ENCODE measurements at regions not wholly inside any gene's neighbourhood (a gene's known extent, or its start where the extent isn't known, plus 50 kb on each side); places are given as distances from the start of the nearest gene placed in this dataset.
"Not testable (repeated sequence)": the region's sequence is repeated elsewhere in the genome, so short reads cannot be mapped to it uniquely, and the experiment has no call there.

DNA sequence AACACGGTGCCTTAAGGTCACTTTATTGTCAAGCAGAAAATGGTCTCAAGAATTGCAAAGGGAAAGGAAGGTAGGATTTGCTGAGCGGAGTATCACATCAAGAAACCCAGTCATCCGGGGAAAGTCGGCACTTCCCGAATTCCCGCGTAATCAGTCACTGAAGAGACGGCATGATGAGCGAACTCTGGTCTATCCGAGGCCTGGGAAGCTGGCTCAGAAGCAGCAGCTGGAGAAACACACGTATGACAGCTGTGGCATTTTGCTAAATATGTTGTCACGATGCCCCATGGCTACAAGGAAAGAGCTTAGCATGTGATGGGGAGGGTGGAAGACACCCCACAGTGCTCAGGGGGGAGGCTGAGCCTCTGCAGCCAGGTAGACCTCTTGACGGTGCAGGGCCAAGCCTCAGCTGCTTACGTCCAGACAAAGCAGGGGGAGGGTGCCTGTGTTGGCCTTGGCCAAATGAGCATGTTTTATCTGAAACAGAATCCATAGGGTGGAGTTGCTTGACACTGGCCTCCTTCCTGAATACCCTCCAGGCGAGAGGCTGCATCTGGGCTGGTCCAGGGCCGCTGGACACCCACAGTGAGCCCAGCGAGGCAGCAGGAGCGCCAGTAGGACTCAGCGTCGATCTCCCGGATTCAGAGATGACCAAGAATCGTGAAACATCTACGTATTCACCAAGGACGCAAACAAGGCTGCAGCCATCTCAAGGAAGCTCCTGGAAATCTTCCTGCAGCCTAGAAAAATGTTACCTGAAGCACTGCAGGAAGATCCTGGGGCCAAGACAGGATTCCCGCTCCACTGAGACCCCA is 118.8 kb upstream of the AFDN start:
- DNase-seq (ENCODE audit: extremely low read depth in 1 of 2, low read depth in 1 of 2): no peak

DNA sequence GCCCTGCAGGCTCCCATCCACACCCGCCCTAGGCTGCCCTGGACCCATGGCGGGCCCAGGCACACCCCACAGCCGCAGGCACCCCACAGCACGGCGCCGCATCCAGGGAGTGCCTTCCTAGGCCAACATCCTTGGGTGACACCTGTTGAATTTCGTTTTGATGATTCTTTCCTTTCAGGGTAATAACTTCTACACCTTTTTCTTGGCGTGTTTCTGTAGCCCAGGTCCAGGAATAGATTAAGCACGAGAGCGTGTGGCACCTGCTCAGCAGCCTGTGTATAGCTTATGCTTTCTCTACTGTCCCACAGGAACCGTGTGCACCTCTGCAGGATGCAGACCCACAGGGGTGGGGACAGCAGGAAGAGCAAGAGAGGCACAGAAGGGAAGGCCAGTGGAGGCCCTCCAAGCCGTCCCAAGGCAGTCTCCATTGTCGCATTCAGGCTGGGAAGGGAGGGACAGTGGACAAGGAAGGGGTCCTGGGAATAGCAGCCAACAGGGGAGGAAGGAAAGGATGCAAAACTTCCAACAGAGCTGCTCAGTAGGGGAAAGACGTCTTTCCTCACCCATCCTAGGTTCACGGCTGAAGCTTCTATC is 118.1 kb upstream of the AFDN start:
- DNase-seq (ENCODE audit: extremely low read depth in 1 of 2, low read depth in 1 of 2): no peak

DNA sequence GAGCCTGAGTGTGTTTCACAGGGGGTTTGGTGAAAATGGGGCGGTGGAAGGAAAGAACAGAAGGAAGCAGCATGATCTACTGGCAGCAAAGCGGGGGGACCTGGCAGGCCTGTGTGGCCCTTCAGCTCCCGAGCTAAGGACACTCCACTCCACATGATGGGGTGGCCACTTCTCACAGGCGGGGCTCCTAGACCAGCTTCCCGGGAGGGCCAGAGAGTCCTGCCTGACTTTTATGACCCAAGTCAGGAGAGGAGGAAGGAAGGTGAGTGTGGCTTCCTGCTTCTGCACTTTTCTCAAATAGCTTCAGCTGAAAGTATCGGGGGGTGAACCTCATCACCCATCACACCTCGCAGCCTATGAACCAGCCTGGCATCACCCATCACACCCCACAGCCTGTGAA is 117.5 kb upstream of the AFDN start:
- DNase-seq (ENCODE audit: extremely low read depth in 1 of 2, low read depth in 1 of 2): no peak

DNA sequence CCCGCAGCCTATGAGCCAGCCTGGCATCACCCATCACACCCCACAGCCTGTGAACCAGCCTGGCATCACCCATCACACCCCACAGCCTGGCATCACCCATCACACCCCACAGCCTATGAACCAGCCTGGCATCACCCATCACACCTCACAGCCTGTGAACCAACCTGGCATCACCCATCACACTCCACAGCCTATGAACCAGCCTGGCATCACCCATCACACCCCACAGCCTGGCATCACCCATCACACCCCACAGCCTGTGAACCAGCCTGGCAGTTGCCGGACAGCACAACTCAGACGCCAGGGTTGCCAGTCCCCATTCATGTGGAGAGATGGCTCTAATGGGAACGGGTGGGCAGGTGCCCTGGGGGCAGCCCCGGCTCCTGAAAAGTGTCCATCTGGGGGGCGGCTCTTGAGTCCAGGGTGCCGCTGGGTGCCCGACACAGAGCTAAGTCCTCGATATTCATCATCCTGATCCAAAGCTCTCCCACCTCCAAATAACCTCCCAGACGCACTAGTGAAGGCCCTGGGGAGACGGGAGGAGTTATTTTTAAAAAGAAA is 116.9 kb upstream of the AFDN start:
- DNase-seq (ENCODE audit: extremely low read depth in 1 of 2, low read depth in 1 of 2): not testable (repeated sequence)

GRCh38 chr6:167710363-167710920 is 116.3 kb upstream of the AFDN start:
- DNase-seq (ENCODE audit: extremely low read depth in 1 of 2, low read depth in 1 of 2): no peak

GRCh38 chr6:167711211-167711610 is 115.5 kb upstream of the AFDN start:
- DNase-seq (ENCODE audit: extremely low read depth in 1 of 2, low read depth in 1 of 2): no peak

DNA sequence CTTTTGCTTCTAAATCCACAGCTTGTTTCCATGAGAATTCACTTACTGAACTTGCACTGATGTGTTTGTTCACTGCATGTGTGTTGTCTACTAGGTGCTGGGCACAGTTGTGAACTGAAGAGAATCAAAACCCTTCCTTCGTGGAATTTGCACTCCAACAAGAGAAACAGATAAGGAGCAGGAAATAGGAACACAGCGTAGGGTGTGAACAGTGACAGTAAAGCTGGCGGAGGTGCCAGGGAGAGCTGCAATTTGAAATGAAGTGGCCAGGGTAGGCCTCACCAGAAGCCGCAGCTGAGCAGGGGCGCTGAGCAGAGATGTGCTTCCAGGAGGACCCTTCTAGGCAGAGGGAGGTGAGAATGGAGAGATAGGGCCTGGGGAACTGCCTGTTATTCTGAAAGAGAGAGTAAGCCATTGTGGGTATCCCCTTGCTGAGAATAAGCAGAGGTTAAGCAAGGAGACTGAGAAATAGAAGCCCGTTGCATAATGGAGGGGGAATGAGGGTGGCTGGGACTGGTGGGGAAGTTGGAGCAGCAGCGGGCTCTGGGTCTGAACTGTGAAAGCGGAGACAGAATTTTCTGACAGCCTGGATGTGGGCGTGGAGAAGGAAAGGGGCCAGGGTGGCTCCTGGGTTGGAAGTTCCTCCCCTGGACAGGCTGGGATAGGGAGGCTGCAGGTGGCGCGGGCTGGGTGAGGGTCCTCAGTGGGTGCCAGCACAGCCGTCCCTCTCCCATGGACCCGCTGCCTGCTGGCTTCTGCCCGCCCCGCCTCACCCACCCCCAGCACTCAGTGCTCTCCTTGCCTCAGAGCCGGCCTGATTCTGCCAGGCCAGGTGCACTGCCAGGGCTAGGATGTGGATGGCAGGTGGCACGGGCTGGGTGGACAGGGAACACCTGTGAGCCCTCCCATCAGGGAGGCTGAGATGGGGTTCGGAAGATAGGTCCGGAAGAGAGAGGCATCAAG is 114.7 kb upstream of the AFDN start:
- no peak for DNase-seq (ENCODE audit: extremely low read depth in 1 of 2, low read depth in 1 of 2)

GRCh38 chr6:167712731-167713475 is 113.8 kb upstream of the AFDN start:
- no peak for DNase-seq (ENCODE audit: extremely low read depth in 1 of 2, low read depth in 1 of 2)

DNA sequence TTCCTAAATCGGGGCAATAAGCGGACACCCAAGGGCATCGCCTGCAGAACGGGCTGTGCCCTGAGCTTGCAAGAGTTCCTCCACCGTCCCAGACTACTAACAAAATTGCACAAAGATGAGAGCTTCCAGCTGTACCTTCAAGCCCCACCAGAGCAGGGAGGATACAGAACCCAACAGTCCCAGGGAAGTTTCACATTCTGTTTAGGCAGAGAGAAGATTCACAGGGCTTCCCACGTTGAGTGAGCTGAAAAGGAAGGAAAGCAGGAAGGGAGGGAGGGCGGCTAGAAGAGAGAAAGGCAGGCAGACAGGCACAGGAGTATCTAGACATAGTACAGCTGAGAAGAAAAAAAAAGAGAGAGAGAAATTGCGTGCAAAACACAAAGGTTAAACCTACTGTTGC is 112.6 kb upstream of the AFDN start:
- DNase-seq (ENCODE audit: extremely low read depth in 1 of 2, low read depth in 1 of 2): no peak

GRCh38 chr6:167717455-167717854 is 109.3 kb upstream of the AFDN start:
- DNase-seq (ENCODE audit: extremely low read depth in 1 of 2, low read depth in 1 of 2): no peak

GRCh38 chr6:167717867-167718266 is 108.8 kb upstream of the AFDN start:
- no peak for DNase-seq (ENCODE audit: extremely low read depth in 1 of 2, low read depth in 1 of 2)

DNA sequence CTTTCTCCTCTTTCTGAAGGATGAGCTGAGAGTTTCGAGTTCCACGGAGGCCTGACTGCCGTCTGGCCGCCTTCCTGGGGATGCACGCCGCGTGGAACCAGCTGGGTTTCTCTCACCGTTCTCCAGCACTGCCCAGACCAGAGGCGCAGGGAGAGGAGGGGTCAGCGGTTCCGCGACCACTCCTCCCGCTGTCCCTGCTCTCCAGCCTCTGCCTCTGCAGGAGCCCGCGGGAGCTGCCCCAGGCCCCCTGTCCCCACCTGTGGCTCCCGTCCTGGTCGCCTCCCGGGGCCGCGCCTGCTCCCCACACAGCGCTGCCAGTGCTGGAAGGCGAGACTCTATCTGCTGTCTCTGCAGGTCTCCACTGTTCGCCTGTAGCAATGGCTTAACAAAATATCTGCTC is 106.8 kb upstream of the AFDN start:
- no peak for DNase-seq (ENCODE audit: extremely low read depth in 1 of 2, low read depth in 1 of 2)

- DNase-seq (ENCODE audit: extremely low read depth in 1 of 2, low read depth in 1 of 2): no peak
These were observed 106.0 kb upstream of the AFDN start for GRCh38 chr6:167720456-167721285.

DNA sequence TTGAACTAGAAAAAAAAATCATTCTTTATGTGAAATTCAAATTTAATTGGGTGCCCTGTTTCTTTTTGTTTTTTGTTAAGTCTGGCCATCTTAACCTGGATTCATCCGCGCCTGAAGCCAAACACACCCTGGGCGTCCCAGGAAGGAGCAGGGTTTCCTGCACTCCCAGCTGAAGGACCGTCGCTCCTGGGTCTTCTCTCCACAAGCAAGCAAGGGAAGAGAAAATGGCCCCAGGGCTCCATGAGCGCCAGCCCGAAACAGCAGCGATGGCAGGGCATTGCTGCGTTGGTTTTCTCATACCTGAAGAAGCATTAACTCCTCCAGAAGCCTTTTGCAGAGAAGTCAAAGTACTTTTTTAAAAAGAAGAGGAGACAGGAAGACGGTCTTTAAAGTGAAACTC is 105.4 kb upstream of the AFDN start:
- no peak for DNase-seq (ENCODE audit: extremely low read depth in 1 of 2, low read depth in 1 of 2)

DNA sequence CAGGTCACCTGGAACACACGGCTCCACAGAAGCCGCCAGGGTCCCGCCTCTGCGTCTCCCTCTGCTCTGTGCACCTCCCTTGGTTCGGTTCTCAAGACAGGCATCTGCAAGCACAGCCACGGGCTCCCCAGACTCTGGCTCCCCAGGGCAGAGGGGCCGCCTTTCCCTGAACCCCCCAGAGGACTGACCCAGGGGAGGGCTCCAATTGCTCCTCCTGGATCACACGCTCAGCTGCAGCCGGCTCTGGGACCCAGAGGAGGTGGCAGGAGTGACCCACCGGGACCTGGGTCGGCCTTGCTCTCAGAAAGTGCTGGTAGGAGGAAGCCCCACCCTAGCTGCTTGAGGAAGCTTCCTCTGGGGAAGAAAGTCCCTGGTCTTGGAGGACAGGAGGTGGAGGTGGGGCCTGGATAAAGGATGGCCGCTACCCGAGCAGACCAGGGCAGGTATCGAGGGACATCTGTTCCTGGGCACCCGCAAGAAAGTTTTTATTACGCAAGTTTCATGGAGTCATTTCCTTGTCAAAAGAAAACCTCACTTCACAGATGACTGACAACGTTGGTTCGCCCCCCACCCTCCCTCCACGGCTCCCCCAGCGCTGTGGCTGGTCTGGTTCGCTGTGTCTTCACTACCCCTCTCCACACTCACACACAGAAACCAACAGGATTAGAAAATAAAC is 103.9 kb upstream of the AFDN start:
- DNase-seq (ENCODE audit: extremely low read depth in 1 of 2, low read depth in 1 of 2): no peak

GRCh38 chr6:167726043-167726621 is 100.6 kb upstream of the AFDN start:
- no peak for DNase-seq (ENCODE audit: extremely low read depth in 1 of 2, low read depth in 1 of 2)

- DNase-seq (ENCODE audit: extremely low read depth in 1 of 2, low read depth in 1 of 2): no peak
These were observed 96.3 kb upstream of the AFDN start for GRCh38 chr6:167730441-167730840.

DNA sequence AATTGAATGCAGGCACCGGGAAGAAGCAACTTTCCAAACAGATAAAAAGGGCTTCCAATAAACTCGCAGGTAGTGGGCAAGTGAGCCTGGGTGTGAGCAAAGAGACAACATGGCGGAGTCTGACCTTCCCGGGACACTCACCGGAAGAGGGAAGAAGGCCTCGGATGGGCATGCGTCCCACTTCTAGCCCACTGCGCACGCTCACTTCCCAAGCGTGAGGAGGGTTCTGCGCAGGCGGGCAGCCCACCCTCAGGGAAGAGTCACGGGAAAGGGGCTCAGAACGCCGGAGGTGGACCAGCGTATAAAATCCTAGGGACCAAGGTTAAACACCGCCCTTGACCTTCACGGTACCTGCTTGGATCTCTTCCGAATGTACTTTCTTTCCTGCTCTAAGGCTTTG is 95.5 kb upstream of the AFDN start:
- DNase-seq (ENCODE audit: extremely low read depth in 1 of 2, low read depth in 1 of 2): no peak
